Endodermal cell (in vitro differentiated cells): ENCODE measurements at regions not wholly inside any gene's neighbourhood (a gene's known extent, or its start where the extent isn't known, plus 50 kb on each side); places are given as distances from the start of the nearest gene placed in this dataset.

ENCODE experiments used
- DNase-seq: peaks from one replicate; pipeline ENCODE4 v3.0.0-alpha.2; 2017
- H3K27ac ChIP-seq: 2 replicates; pipeline ENCODE4 v1.5.1; 2013; ENCODE audit warnings: mild to moderate bottlenecking, low read depth, low read length, moderate library complexity
- H3K27me3 ChIP-seq: 2 replicates; pipeline ENCODE4 v1.6.1; 2013; ENCODE audit warnings: mild to moderate bottlenecking, low read length, moderate library complexity; ENCODE audit not compliant: insufficient read depth, control insufficient read depth, poor library complexity, severe bottlenecking
- H3K36me3 ChIP-seq: 2 replicates; pipeline ENCODE4 v1.7.0; 2013; ENCODE audit warnings: mild to moderate bottlenecking, low read length, moderate library complexity; ENCODE audit not compliant: control insufficient read depth, insufficient read depth
- H3K4me1 ChIP-seq: one replicate; pipeline ENCODE4 v1.7.0; 2013; ENCODE audit warnings: low read length; ENCODE audit not compliant: control insufficient read depth, insufficient read depth
- H3K4me3 ChIP-seq: 2 replicates; pipeline ENCODE4 v1.5.1; 2013; ENCODE audit warnings: mild to moderate bottlenecking, low read length, moderate library complexity
- H3K9ac ChIP-seq: 2 replicates; pipeline ENCODE4 v1.6.1; 2013; ENCODE audit warnings: mild to moderate bottlenecking, low read length, moderate library complexity; ENCODE audit not compliant: poor library complexity, severe bottlenecking; ENCODE audit errors: extremely low read depth
- H3K9me3 ChIP-seq: 2 replicates; pipeline ENCODE4 v1.6.1; 2013; ENCODE audit warnings: mild to moderate bottlenecking, low read length, moderate library complexity; ENCODE audit not compliant: control insufficient read depth
- H3K27ac Mint-ChIP-seq: 2 replicates; pipeline ENCODE4 v1.8.0; 2020; ENCODE audit warnings: mixed read lengths
- H3K27me3 Mint-ChIP-seq: 2 replicates; pipeline ENCODE4 v1.8.0; 2021; ENCODE audit warnings: mild to moderate bottlenecking, mixed read lengths; ENCODE audit not compliant: insufficient read depth
- H3K36me3 Mint-ChIP-seq: 2 replicates; pipeline ENCODE4 v1.8.0; 2020; ENCODE audit warnings: low read depth, mixed read lengths
- H3K4me1 Mint-ChIP-seq: 2 replicates; pipeline ENCODE4 v1.8.0; 2020; ENCODE audit warnings: mixed read lengths
- H3K4me3 Mint-ChIP-seq: 2 replicates; pipeline ENCODE4 v1.8.0; 2020; ENCODE audit warnings: mild to moderate bottlenecking, moderate library complexity, mixed read lengths
- H3K9me3 Mint-ChIP-seq: 2 replicates; pipeline ENCODE4 v1.8.0; 2020; ENCODE audit warnings: mild to moderate bottlenecking, mixed read lengths
- CTCF ChIP-seq: fragments of 200-600 bp; sonication (generic); conservative IDR thresholded peaks from 2 replicates; pipeline ENCODE4 v1.5.0; 2021; ENCODE audit warnings: antibody characterized with exemption, mild to moderate bottlenecking
- WGBS, 2 experiments: methylation state at CpG; one replicate each; pipeline versions ENCODE4 v1.1.5 to v1.1.7; 2013; ENCODE audit warnings: missing lambda C conversion rate in 2 of 2, mixed read lengths in 1 of 2; ENCODE audit not compliant: insufficient coverage in 1 of 2, insufficient read length in 1 of 2; 5-methylcytosine and 5-hydroxymethylcytosine counted together

- 96 to 98% methylated on average over 11 to 12 of the region's 12 CpGs for WGBS, 2 experiments
- TF ChIP-seq CTCF: no peak
- H3K36me3 ChIP-seq: no peaks in the 10 kb centered on the region
- DNase-seq: no peak
- H3K27me3 ChIP-seq: no peaks in the 10 kb centered on the region
- H3K9me3 ChIP-seq: no peaks in the 10 kb centered on the region
- H3K4me1 ChIP-seq: peaks cover 13% of the 10 kb centered on the region
- no peaks in the 10 kb centered on the region for H3K36me3 Mint-ChIP-seq
- peaks cover 40% of the 10 kb centered on the region for H3K4me1 Mint-ChIP-seq
- no peak overlapping the region for H3K9ac ChIP-seq
- H3K27me3 Mint-ChIP-seq: no peaks in the 10 kb centered on the region
- no peak overlapping the region for H3K4me3 Mint-ChIP-seq
- no peak overlapping the region for H3K27ac ChIP-seq
- H3K27ac Mint-ChIP-seq: no peak overlapping the region
- no peak overlapping the region for H3K4me3 ChIP-seq
- no peaks in the 10 kb centered on the region for H3K9me3 Mint-ChIP-seq
Observed at GRCh38 chr20:23161968-23162696, 76.0 kb upstream of the CD93 start.

- H3K4me3 ChIP-seq: no peak overlapping the region
- no peaks in the 10 kb centered on the region for H3K9me3 ChIP-seq
- Mint-ChIP-seq H3K36me3 (no peaks in the 10 kb centered on the region), H3K4me3 (no peak overlapping the region), H3K4me1 (peaks cover 40% of the 10 kb centered on the region), H3K27me3 (no peaks in the 10 kb centered on the region), H3K9me3 (no peaks in the 10 kb centered on the region), H3K27ac (peak overlapping the region; percentile 44)
- peaks cover 13% of the 10 kb centered on the region for H3K4me1 ChIP-seq
- H3K9ac ChIP-seq: no peak overlapping the region
- no peaks in the 10 kb centered on the region for H3K27me3 ChIP-seq
- 88 to 97% methylated on average over 6 to 18 of the region's 18 CpGs for WGBS, 2 experiments
- H3K27ac ChIP-seq: no peak overlapping the region
- peak; percentile 61 for DNase-seq
- no peak for TF ChIP-seq CTCF
- no peaks in the 10 kb centered on the region for H3K36me3 ChIP-seq
Observed at GRCh38 chr20:23161244-23161891, 75.2 kb upstream of the CD93 start.

- Mint-ChIP-seq H3K27me3 (no peaks in the 10 kb centered on the region), H3K27ac (peak overlapping the region; percentile 44), H3K4me3 (no peak overlapping the region), H3K36me3 (no peaks in the 10 kb centered on the region), H3K9me3 (no peaks in the 10 kb centered on the region), H3K4me1 (peaks cover 43% of the 10 kb centered on the region)
- peak; percentile 62 for DNase-seq
- TF ChIP-seq CTCF: no peak
- no peak overlapping the region for H3K27ac ChIP-seq
- H3K4me1 ChIP-seq: peaks cover 13% of the 10 kb centered on the region
- H3K27me3 ChIP-seq: no peaks in the 10 kb centered on the region
- no peak overlapping the region for H3K4me3 ChIP-seq
- H3K9ac ChIP-seq: no peak overlapping the region
- H3K36me3 ChIP-seq: no peaks in the 10 kb centered on the region
- 70 to 80% methylated on average over 1 to 6 of the region's 6 CpGs for WGBS, 2 experiments
- H3K9me3 ChIP-seq: no peaks in the 10 kb centered on the region
Observed at GRCh38 chr20:23160536-23161243, 74.6 kb upstream of the CD93 start.
